Suprapubic skin (tissue), 3 donors: ENCODE measurements at regions not wholly inside any gene's neighbourhood (a gene's known extent, or its start where the extent isn't known, plus 50 kb on each side); places are given as distances from the start of the nearest gene placed in this dataset.

ENCODE experiments used
- POLR2AphosphoS5 ChIP-seq, 3 donors: sonication (generic); formaldehyde crosslinking; IDR thresholded peaks; one replicate each; pipeline ENCODE4 v1.6.1; 2017; ENCODE audit warnings: antibody characterized with exemption in 3 of 3
- TF ChIP-seq, protein P1 (sequence below), 2 donors: fragments of 200-600 bp in 1 of 2; fragments of 450-650 bp in 1 of 2; sonication (generic) in 1 of 2; IDR thresholded peaks; one replicate each; pipeline ENCODE4 v1.5.1; 2016 to 2019; ENCODE audit warnings: antibody characterized with exemption in 2 of 2, mild to moderate bottlenecking in 1 of 2, moderate library complexity in 1 of 2

GRCh38 chr1:217977943-217978342 is 307.1 kb upstream of the RRP15 start:
- TF ChIP-seq, protein P1, sequence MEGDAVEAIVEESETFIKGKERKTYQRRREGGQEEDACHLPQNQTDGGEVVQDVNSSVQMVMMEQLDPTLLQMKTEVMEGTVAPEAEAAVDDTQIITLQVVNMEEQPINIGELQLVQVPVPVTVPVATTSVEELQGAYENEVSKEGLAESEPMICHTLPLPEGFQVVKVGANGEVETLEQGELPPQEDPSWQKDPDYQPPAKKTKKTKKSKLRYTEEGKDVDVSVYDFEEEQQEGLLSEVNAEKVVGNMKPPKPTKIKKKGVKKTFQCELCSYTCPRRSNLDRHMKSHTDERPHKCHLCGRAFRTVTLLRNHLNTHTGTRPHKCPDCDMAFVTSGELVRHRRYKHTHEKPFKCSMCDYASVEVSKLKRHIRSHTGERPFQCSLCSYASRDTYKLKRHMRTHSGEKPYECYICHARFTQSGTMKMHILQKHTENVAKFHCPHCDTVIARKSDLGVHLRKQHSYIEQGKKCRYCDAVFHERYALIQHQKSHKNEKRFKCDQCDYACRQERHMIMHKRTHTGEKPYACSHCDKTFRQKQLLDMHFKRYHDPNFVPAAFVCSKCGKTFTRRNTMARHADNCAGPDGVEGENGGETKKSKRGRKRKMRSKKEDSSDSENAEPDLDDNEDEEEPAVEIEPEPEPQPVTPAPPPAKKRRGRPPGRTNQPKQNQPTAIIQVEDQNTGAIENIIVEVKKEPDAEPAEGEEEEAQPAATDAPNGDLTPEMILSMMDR (IDR thresholded peaks at IDR 0.05), result no peak
- TF ChIP-seq POLR2AphosphoS5 (IDR thresholded peaks at IDR 0.05), result no peak
